ENCODE measurements at regions not wholly inside any gene's neighbourhood (a gene's known extent, or its start where the extent isn't known, plus 50 kb on each side); places are given as distances from the start of the nearest gene placed in this dataset.

DNA sequence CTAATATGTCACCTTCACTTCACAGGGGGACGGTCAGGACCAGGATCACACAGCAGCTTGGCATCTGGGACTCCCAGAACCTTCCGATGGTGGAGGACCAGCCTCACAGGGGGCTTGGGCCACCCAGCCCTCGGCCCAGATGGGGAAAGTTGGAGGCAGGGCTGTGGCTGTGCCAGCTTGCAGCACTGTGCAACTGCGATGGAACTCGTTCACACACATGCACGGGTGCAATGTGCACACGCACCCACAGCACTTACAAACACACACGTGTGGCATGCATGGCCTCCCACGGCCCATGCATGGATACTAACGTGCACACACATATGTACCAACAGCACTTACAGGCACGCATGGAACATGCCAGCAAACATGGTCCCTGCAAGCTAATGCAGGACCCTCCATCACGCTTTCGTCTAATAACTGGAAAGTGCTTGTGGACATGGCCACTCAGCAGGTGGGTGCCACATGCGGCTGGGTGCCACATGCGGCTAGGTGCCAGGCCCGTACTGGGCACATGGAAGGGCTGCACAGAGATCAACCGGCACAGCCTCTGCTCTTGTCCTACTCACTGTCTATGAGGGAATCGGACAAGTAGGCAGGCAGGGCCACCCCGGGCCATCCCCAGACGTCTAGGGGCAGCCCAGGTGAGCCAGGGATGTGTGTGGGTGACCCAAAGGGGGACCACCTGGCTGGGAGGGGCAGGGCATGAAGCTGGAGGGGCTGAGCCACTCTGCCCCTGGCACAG lies 63.2 kb downstream of the ADRA2C start:
- Histone ChIP-seq H3K27me3 (ENCODE audit: insufficient read depth, insufficient read length) (peaks cover 44% of the 10 kb centered on the region), H3K4me1 (ENCODE audit: insufficient read depth, insufficient read length) (peaks cover 43% of the 10 kb centered on the region), H3K36me3 (ENCODE audit: insufficient read depth, insufficient read length, low read length) (no peaks in the 10 kb centered on the region), H3K9ac (ENCODE audit: insufficient read length, low read depth) (no peak overlapping the region), H3K4me3 (ENCODE audit: insufficient read length, low read depth) (no peak overlapping the region), H3K9me3 (ENCODE audit: insufficient read depth, low read length) (no peaks in the 10 kb centered on the region)
- DNase-seq (ENCODE audit: low read depth, low spot score), result no peak
- TF ChIP-seq SUZ12 (IDR thresholded peaks at IDR 0.05; ENCODE audit: extremely low read depth, insufficient read depth, insufficient read length), result no peak
- TF ChIP-seq YY1 (IDR thresholded peaks at IDR 0.05; ENCODE audit: insufficient read depth, insufficient read length), result no peak
- TF ChIP-seq ZNF274 (IDR thresholded peaks at IDR 0.05; ENCODE audit: low read depth, low read length), result no peak

DNA sequence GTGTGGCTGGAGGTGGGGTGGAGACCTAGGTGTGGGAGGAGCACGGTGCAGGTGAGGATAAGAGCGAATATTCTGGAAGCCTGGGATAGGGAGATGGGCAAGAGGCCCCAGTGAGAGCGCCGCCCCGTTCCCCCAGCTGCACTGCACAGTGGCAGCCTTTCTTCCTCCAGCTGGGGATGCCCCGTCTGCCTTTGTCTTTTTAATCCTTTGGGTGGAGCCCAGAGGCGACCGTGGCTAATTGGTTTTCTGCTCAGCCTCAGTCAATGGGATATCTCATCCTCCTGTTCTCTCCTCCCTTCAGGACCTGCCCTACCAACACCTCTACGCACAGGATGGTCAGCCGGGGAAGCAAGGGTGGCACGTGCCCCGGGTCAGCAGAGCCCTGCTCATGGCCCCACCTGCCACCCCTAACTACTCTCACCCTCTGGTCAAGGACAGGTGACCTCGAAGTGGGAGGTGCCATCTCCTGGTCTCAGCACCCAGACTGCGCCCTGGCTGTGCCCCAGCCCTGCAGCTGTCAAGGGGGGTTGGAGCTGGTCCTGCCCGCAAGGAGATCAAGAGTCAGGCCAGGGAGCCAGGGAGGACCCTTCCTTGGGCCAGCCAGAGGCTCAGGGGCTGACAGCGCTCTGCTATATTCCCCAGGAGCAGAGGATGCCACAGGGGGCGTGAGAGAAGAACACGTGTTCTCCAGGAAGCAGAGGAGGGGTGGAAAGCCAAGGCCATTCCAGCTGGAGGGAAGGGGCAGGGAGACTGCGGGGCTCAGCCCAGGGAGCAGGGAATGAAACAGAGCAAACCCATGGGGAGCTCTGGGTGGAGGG lies 64.0 kb downstream of the ADRA2C start:
- H3K4me1 ChIP-seq (ENCODE audit: insufficient read depth, insufficient read length), result peaks cover 48% of the 10 kb centered on the region
- no peaks in the 10 kb centered on the region for H3K9me3 ChIP-seq (ENCODE audit: insufficient read depth, low read length)
- H3K4me3 ChIP-seq (ENCODE audit: insufficient read length, low read depth), result no peak overlapping the region
- no peak for TF ChIP-seq ZNF274 (IDR thresholded peaks at IDR 0.05; ENCODE audit: low read depth, low read length)
- no peak for TF ChIP-seq SUZ12 (IDR thresholded peaks at IDR 0.05; ENCODE audit: extremely low read depth, insufficient read depth, insufficient read length)
- peaks cover 48% of the 10 kb centered on the region for H3K27me3 ChIP-seq (ENCODE audit: insufficient read depth, insufficient read length)
- no peak for DNase-seq (ENCODE audit: low read depth, low spot score)
- H3K9ac ChIP-seq (ENCODE audit: insufficient read length, low read depth), result peak overlapping the region; percentile 45
- no peaks in the 10 kb centered on the region for H3K36me3 ChIP-seq (ENCODE audit: insufficient read depth, insufficient read length, low read length)

DNA sequence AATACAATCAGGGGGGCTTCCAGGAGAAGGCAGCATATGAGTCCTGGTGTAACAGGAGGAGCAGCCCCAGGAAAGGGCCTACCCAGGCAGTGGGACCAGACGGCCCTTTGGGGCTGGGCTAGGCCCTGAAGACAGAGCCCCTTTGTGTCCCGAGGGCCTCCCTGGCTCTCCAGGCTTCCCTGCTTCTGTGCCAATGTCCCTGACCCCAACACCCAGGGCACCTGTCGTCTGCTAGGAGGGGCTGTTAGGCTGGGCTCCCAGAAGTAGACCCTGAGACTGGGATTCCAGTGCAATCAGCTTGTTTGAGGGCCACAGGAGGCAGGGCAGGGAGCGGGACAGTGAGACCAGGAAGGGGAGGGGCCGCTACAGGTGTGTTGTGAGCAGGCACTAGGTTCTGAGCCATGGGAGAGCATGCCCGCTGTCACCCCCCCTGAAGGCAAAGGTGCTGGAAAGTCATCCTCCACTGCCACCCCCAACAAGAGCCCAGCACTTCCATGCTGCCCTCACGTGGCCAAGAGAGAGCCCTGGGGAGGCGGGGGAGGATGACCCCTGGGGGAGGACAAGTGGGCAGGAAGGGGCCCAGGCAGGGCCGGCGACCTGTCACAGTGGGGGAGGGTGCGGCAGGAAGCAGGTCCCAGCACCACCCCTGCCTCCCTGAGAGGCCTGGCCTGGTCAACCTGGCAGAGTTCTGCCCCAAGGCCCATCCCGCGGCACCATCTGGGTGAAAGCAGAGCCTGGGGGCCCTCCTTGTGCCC lies 64.8 kb downstream of the ADRA2C start:
- H3K4me1 ChIP-seq (ENCODE audit: insufficient read depth, insufficient read length), result peaks cover 56% of the 10 kb centered on the region
- DNase-seq (ENCODE audit: low read depth, low spot score), result no peak
- H3K36me3 ChIP-seq (ENCODE audit: insufficient read depth, insufficient read length, low read length), result no peaks in the 10 kb centered on the region
- TF ChIP-seq SUZ12 (IDR thresholded peaks at IDR 0.05; ENCODE audit: extremely low read depth, insufficient read depth, insufficient read length) (no peak), YY1 (IDR thresholded peaks at IDR 0.05; ENCODE audit: insufficient read depth, insufficient read length) (no peak), ZNF274 (IDR thresholded peaks at IDR 0.05; ENCODE audit: low read depth, low read length) (no peak)
- no peaks in the 10 kb centered on the region for H3K9me3 ChIP-seq (ENCODE audit: insufficient read depth, low read length)
- peaks cover 53% of the 10 kb centered on the region for H3K27me3 ChIP-seq (ENCODE audit: insufficient read depth, insufficient read length)
- H3K4me3 ChIP-seq (ENCODE audit: insufficient read length, low read depth), result no peak overlapping the region
- peak overlapping the region; percentile 45 for H3K9ac ChIP-seq (ENCODE audit: insufficient read length, low read depth)

DNA sequence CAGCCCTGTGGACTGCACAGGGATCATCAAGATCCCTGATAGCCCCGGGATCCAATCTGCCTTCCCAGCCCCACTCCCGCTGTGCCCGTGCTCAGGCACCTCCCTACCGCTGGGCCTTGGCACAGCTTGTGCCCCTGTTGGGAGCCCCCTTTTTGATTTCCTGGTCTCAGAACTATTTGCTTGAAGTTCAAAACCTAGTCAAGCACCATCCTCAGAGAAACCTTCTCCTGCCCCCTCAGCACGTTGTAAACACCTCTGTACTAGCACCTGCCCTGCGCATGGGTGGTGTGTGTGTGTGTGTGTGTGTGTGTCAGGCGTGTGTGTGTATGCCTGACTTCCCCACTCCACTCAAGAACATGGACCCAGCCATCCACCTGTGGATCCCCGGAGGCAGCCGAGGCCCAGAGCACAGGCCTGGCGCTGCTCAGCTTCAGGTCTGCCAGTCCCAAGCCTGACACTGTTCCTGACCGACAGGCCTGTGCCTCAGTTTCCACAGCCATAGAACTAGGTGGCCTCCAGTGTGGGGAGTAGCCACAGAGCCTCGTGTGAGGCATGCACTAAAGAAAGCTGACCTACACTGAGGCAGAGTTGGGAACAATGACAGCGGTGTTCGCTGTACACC lies 65.5 kb downstream of the ADRA2C start:
- H3K9ac ChIP-seq (ENCODE audit: insufficient read length, low read depth), result peak overlapping the region; percentile 28
- H3K4me1 ChIP-seq (ENCODE audit: insufficient read depth, insufficient read length), result peaks cover 60% of the 10 kb centered on the region
- no peaks in the 10 kb centered on the region for H3K36me3 ChIP-seq (ENCODE audit: insufficient read depth, insufficient read length, low read length)
- peaks cover under 1% of the 10 kb centered on the region; the same call in 1 of the 2 replicates for H3K9me3 ChIP-seq (ENCODE audit: insufficient read depth, low read length)
- H3K27me3 ChIP-seq (ENCODE audit: insufficient read depth, insufficient read length), result peaks cover 53% of the 10 kb centered on the region
- H3K4me3 ChIP-seq (ENCODE audit: insufficient read length, low read depth), result no peak overlapping the region
- DNase-seq (ENCODE audit: low read depth, low spot score), result no peak
- TF ChIP-seq SUZ12 (IDR thresholded peaks at IDR 0.05; ENCODE audit: extremely low read depth, insufficient read depth, insufficient read length) (no peak), ZNF274 (IDR thresholded peaks at IDR 0.05; ENCODE audit: low read depth, low read length) (no peak), YY1 (IDR thresholded peaks at IDR 0.05; ENCODE audit: insufficient read depth, insufficient read length) (no peak)

DNA sequence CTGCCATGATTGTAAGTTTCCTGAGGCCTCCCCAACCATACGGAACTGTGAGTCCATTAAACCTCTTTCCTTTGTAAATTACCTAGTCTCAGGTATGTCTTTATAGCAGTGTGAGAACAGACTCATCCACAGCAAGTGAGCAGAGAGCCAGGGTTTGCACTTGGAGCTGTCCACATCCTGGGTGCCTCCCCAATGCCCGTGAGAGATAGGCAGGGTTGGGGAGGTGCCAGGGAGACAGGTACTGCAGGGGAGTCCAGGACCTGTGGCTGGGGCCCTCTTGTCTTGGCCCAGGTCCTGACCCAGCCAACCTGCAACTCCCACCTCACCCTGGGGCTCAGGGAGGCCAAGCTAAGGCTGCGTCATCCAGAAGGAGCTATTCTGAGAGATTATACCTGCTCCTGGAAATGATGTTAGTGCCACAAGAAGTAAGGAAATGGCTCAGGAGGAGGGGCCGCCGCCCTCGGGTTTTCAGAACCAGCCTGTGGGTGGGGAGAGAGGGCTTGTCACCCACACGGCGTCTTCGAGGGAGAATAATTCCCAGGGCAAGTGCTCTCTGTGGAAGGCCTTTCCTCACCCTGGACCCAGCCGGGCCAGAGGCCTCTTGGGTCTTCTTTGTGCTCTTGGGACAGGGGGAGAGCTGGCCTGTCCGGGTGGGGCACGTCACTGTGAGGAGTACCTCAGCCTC lies 66.5 kb downstream of the ADRA2C start:
- Histone ChIP-seq H3K36me3 (ENCODE audit: insufficient read depth, insufficient read length, low read length) (no peaks in the 10 kb centered on the region), H3K27me3 (ENCODE audit: insufficient read depth, insufficient read length) (peaks cover 59% of the 10 kb centered on the region), H3K4me3 (ENCODE audit: insufficient read length, low read depth) (no peak overlapping the region), H3K4me1 (ENCODE audit: insufficient read depth, insufficient read length) (peaks cover 57% of the 10 kb centered on the region), H3K9me3 (ENCODE audit: insufficient read depth, low read length) (peaks cover 11% of the 10 kb centered on the region), H3K9ac (ENCODE audit: insufficient read length, low read depth) (no peak overlapping the region)
- DNase-seq (ENCODE audit: low read depth, low spot score), result no peak
- no peak for TF ChIP-seq ZNF274 (IDR thresholded peaks at IDR 0.05; ENCODE audit: low read depth, low read length)
- no peak for TF ChIP-seq YY1 (IDR thresholded peaks at IDR 0.05; ENCODE audit: insufficient read depth, insufficient read length)
- no peak for TF ChIP-seq SUZ12 (IDR thresholded peaks at IDR 0.05; ENCODE audit: extremely low read depth, insufficient read depth, insufficient read length)

DNA sequence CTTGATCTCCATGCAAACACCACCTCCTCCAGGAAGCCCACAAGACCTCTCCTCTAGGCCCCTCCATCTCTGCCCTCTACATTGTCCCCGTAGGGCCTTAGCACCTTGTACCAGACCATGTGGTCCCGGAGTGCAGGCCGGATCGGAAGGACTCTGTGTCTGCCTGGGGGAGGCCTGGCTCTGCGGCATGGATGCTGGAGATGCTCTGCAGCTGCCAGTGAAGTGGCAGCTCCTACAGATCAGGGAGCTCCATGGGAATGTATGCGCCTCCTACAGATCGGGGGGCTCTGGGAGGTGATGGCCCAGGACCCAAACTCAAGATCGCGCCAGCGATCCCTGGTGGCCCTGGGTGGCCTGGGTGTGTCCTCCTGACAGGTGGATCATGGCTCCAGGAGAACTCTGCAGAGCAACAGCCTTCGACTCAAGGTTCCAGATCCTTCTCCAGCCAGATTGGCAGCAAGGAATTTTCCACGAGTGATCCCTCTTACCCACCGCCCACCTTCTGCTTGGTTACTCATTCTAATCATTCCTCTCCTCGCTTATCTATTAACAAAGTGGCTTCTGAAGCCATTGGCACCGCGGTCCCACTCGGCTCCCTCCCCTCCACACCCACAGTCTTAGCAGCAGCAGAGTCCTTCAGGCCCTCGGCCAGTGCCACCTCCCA lies 67.3 kb downstream of the ADRA2C start:
- Histone ChIP-seq H3K4me3 (ENCODE audit: insufficient read length, low read depth) (no peak overlapping the region), H3K27me3 (ENCODE audit: insufficient read depth, insufficient read length) (peaks cover 64% of the 10 kb centered on the region), H3K4me1 (ENCODE audit: insufficient read depth, insufficient read length) (peaks cover 51% of the 10 kb centered on the region), H3K36me3 (ENCODE audit: insufficient read depth, insufficient read length, low read length) (no peaks in the 10 kb centered on the region), H3K9me3 (ENCODE audit: insufficient read depth, low read length) (peaks cover 18% of the 10 kb centered on the region), H3K9ac (ENCODE audit: insufficient read length, low read depth) (no peak overlapping the region)
- TF ChIP-seq YY1 (IDR thresholded peaks at IDR 0.05; ENCODE audit: insufficient read depth, insufficient read length) (no peak), SUZ12 (IDR thresholded peaks at IDR 0.05; ENCODE audit: extremely low read depth, insufficient read depth, insufficient read length) (no peak), ZNF274 (IDR thresholded peaks at IDR 0.05; ENCODE audit: low read depth, low read length) (no peak)
- DNase-seq (ENCODE audit: low read depth, low spot score), result no peak

All from NT2/D1 (cell line).